T-cell (primary cell): ENCODE measurements at regions not wholly inside any gene's neighbourhood (a gene's known extent, or its start where the extent isn't known, plus 50 kb on each side); places are given as distances from the start of the nearest gene placed in this dataset.

Source experiments
- ATAC-seq, 4 experiments: fragments of 200-7000 bp in 3 of 4; fragments of 150-1000 bp in 1 of 4; cut with Tn5 transposase; replicated peaks in 1 of 4; 1 replicate in 3 of 4; 2 replicates in 1 of 4; pipeline ENCODE4 v1.10.0; 2021; ENCODE audit warnings: moderate library complexity in 3 of 4, mild to moderate bottlenecking in 2 of 4, moderate number of reproducible peaks in 1 of 4
- CTCF ChIA-PET, 2 donors: fragments of 300-600 bp; sonication (Branson Sonifier 250); formaldehyde crosslinking; loops; one replicate each; lab custom pipeline; 2022; ENCODE audit warnings: antibody characterized with exemption in 2 of 2; lab: Charles Lee
- POLR2A ChIA-PET, 2 donors: fragments of 300-600 bp; sonication (Branson Sonifier 250); formaldehyde crosslinking; loops; one replicate each; lab custom pipeline; 2022; ENCODE audit warnings: antibody characterized with exemption in 2 of 2; lab: Charles Lee
- DNase-seq, 35 experiments: peaks; one replicate each; pipeline versions ENCODE4 v3.0.0 to v3.0.0-alpha.2; 2013 to 2023
- H3K27ac ChIP-seq: one replicate; pipeline ENCODE4 v1.5.1; 2013; ENCODE audit warnings: low read length
- H3K27me3 ChIP-seq, 2 experiments: replicated peaks in 1 of 2; 1 replicate in 1 of 2; 2 replicates in 1 of 2; pipeline versions ENCODE4 v1.6.1 to v1.7.0; 2013; ENCODE audit warnings: low read length in 1 of 2, mixed read lengths in 1 of 2; ENCODE audit not compliant: control insufficient read depth in 2 of 2, insufficient read depth in 2 of 2; ENCODE audit errors: extremely low read depth in 1 of 2
- H3K36me3 ChIP-seq, 2 donors: 1 replicate in 1 of 2; 2 replicates in 1 of 2; pipeline versions ENCODE4 v1.6.1 to v1.7.0; 2013; ENCODE audit warnings: low read length in 1 of 2; ENCODE audit not compliant: control insufficient read depth in 2 of 2, insufficient read depth in 1 of 2; ENCODE audit errors: extremely low read depth in 1 of 2
- H3K4me1 ChIP-seq, 2 experiments: 1 replicate in 1 of 2; 2 replicates in 1 of 2; pipeline versions ENCODE4 v1.6.1 to v1.7.0; 2013; ENCODE audit warnings: low read length in 2 of 2, mixed read lengths in 1 of 2; ENCODE audit not compliant: insufficient read depth in 2 of 2, control insufficient read depth in 1 of 2; ENCODE audit errors: extremely low read depth in 1 of 2
- H3K4me3 ChIP-seq, 2 donors: 1 replicate in 1 of 2; 2 replicates in 1 of 2; pipeline versions ENCODE4 v1.5.1 to v1.7.0; 2013; ENCODE audit warnings: mild to moderate bottlenecking in 2 of 2, low read length in 1 of 2, moderate library complexity in 1 of 2; ENCODE audit not compliant: control insufficient read depth in 1 of 2; ENCODE audit errors: extremely low read depth in 1 of 2
- H3K9me3 ChIP-seq: 2 replicates; pipeline ENCODE4 v1.7.0; 2013
- H3K27ac Mint-ChIP-seq, 2 donors: one replicate each; pipeline ENCODE4 v1.8.0; 2020 to 2021; ENCODE audit warnings: mild to moderate bottlenecking in 2 of 2, mixed read lengths in 2 of 2
- H3K27me3 Mint-ChIP-seq, 2 donors: one replicate each; pipeline ENCODE4 v1.8.0; 2021 to 2022; ENCODE audit warnings: mixed read lengths in 2 of 2
- H3K36me3 Mint-ChIP-seq: one replicate; pipeline ENCODE4 v1.8.0; 2021; ENCODE audit warnings: mixed read lengths
- H3K4me1 Mint-ChIP-seq, 3 donors: one replicate each; pipeline ENCODE4 v1.8.0; 2020 to 2022; ENCODE audit warnings: mixed read lengths in 3 of 3, mild to moderate bottlenecking in 1 of 3
- H3K4me3 Mint-ChIP-seq, 3 donors: one replicate each; pipeline ENCODE4 v1.8.0; 2020 to 2022; ENCODE audit warnings: mild to moderate bottlenecking in 3 of 3, mixed read lengths in 3 of 3, moderate library complexity in 3 of 3
- H3K9me3 Mint-ChIP-seq, 3 donors: one replicate each; pipeline ENCODE4 v1.8.0; 2020 to 2022; ENCODE audit warnings: mixed read lengths in 3 of 3
- WGBS: methylation state at CpG from one replicate; pipeline ENCODE4 v1.1.5; 2013; ENCODE audit warnings: missing lambda C conversion rate; ENCODE audit not compliant: insufficient coverage; 5-methylcytosine and 5-hydroxymethylcytosine counted together

DNA sequence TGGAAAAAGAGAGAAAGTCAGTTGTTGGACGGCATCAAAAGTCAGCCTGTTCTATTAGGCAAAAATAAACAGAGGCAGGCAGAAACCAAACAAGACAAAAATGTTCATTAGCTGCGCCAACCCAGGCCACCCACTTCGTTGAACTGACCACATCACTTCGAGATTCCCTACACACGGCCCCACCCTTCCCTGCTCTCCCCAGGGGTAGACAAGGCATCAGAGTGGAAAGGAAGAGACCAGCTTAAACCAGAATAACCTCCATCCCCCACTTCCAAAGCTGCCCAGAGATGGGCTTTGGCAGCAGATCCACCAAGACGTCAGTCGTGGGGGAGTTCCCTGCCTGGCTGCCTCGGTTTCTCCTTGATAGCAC, 204.6 kb upstream of the TSHZ3 start:
- ATAC-seq, result no peak

DNA sequence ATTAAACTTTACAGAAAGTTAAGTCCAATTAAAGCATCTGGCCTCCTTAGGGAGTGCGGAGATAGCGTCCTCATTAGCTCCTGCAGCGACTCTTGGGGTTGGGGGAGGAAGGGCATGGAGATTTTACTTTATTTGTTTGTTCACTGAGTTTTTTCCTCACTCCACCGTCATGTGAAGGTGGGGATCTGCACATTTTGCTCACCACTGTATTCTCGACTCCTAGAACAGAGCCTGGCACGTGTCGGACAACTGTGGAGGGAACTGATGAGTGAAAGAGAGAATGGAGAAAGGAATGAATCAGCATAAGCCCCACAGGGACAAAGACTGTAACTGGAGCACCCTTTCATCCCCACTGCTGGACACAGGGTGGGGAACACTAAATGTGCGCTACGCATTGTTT, 205.1 kb upstream of the TSHZ3 start:
- ChIA-PET CTCF (no interaction called here), POLR2A (no interaction called here)
- H3K9me3 ChIP-seq, result no peaks in the 10 kb centered on the region
- ATAC-seq (no peak), DNase-seq (no peak)
- Mint-ChIP-seq H3K27ac (no peak overlapping the region), H3K27me3 (peaks cover 2 to 4% of the 10 kb centered on the region in 2 donors), H3K9me3 (no peaks in the 10 kb centered on the region), H3K36me3 (no peaks in the 10 kb centered on the region), H3K4me3 (no peak overlapping the region), H3K4me1 (no peaks in the 10 kb centered on the region)
- H3K4me3 ChIP-seq, result no peak overlapping the region
- 90% methylated on average over 2 of the region's 9 CpGs for WGBS
- H3K4me1 ChIP-seq, result no peaks in the 10 kb centered on the region
- H3K27me3 ChIP-seq, result peaks cover 0 to 12% of the 10 kb centered on the region in 2 experiments
- no peaks in the 10 kb centered on the region for H3K36me3 ChIP-seq
- H3K27ac ChIP-seq, result no peak overlapping the region

More for the DNA sequence above, 204.6 kb upstream of the TSHZ3 start:
- H3K27ac Mint-ChIP-seq, result no peak overlapping the region
- no peak overlapping the region for H3K27ac ChIP-seq
- no peaks in the 10 kb centered on the region for H3K9me3 ChIP-seq
- no peaks in the 10 kb centered on the region for H3K36me3 ChIP-seq
- POLR2A ChIA-PET, result no interaction called here
- no peak overlapping the region for H3K4me3 ChIP-seq
- CTCF ChIA-PET, result no interaction called here
- DNase-seq, result no peak
- H3K27me3 ChIP-seq, result peaks cover 0 to 12% of the 10 kb centered on the region in 2 experiments
- H3K9me3 Mint-ChIP-seq, result no peaks in the 10 kb centered on the region
- no peaks in the 10 kb centered on the region for H3K4me1 Mint-ChIP-seq
- WGBS, result 84% methylated on average over 7 of the region's 8 CpGs
- no peaks in the 10 kb centered on the region for H3K4me1 ChIP-seq
- no peaks in the 10 kb centered on the region for H3K36me3 Mint-ChIP-seq
- no peak overlapping the region for H3K4me3 Mint-ChIP-seq
- peaks cover 2 to 4% of the 10 kb centered on the region in 2 donors for H3K27me3 Mint-ChIP-seq

DNA sequence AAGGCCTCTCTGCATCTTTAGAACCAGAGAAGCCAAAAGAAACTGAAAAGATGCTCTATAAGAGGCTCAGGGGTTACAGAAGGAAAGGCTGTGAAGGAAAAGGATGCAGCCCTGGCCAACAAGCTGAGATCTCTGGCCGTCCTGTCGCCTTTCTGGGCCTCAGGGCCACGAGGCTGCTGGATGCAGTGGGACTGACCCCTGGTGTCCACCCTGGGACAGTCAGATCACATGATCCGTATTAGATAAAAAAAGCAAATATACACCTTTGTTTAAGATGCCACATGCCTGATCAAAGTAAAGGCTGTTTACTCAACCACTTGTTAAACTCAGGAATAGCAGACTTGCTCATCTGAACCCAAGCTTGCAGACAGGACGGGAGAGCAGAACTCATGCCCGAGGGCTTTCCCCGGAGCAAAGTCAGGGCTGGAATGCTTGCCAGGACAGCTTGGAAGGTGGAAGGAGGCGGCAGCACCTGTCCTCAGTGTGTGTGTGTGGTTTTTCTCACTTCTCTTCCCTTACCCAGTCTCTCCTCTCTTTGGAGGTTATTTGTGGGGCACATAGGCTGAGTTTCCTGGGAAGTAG, 206.5 kb upstream of the TSHZ3 start:
- Mint-ChIP-seq H3K36me3 (no peaks in the 10 kb centered on the region), H3K27ac (no peak overlapping the region), H3K27me3 (peaks cover 2 to 4% of the 10 kb centered on the region in 2 donors), H3K4me3 (no peak overlapping the region), H3K9me3 (peaks cover 3 to 8% (median 7%) of the 10 kb centered on the region in 3 donors), H3K4me1 (no peaks in the 10 kb centered on the region)
- Histone ChIP-seq H3K27me3 (peaks cover 0 to 14% of the 10 kb centered on the region in 2 experiments), H3K27ac (no peak overlapping the region), H3K9me3 (no peaks in the 10 kb centered on the region), H3K4me3 (no peak overlapping the region), H3K4me1 (no peaks in the 10 kb centered on the region), H3K36me3 (no peaks in the 10 kb centered on the region)
- WGBS, result 49% methylated on average over 4 of the region's 8 CpGs
- no peak for ATAC-seq
- ChIA-PET POLR2A (no interaction called here), CTCF (no interaction called here)
- DNase-seq, result no peak

DNA sequence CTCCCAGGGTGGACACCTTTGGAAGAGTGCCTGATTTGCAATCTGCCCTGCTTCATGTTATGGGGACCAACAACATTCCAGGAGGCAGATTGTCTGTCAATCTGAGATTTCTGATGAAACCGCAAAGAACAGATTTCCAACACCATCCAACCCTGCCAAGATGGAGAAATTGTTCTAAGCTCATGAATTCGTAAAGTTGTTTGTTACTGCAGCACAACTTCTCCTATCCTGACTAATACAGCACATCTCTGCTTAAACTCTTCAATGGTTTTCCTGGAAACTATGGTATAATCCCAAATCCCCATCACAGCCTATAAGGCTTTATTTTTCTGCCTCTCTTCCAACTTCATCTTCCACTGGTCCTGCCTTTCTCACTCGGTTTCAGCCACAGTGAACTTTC, 210.3 kb upstream of the TSHZ3 start:
- H3K27me3 Mint-ChIP-seq, result no peaks in the 10 kb centered on the region
- H3K9me3 ChIP-seq, result no peaks in the 10 kb centered on the region
- peaks cover 3 to 13% (median 7%) of the 10 kb centered on the region in 3 donors for H3K9me3 Mint-ChIP-seq
- no peaks in the 10 kb centered on the region for H3K4me1 Mint-ChIP-seq
- whole genome bisulfite sequencing, result 96% methylated on average over 3 of the region's 3 CpGs
- DNase-seq, result no peak
- no peak overlapping the region for H3K4me3 Mint-ChIP-seq
- no peaks in the 10 kb centered on the region for H3K4me1 ChIP-seq
- no peak for ATAC-seq
- no peaks in the 10 kb centered on the region for H3K36me3 Mint-ChIP-seq
- POLR2A ChIA-PET, result no interaction called here
- CTCF ChIA-PET, result no interaction called here
- H3K4me3 ChIP-seq, result no peak overlapping the region
- no peak overlapping the region for H3K27ac ChIP-seq
- no peaks in the 10 kb centered on the region for H3K36me3 ChIP-seq
- no peak overlapping the region for H3K27ac Mint-ChIP-seq
- peaks cover 0 to 18% of the 10 kb centered on the region in 2 experiments for H3K27me3 ChIP-seq

DNA sequence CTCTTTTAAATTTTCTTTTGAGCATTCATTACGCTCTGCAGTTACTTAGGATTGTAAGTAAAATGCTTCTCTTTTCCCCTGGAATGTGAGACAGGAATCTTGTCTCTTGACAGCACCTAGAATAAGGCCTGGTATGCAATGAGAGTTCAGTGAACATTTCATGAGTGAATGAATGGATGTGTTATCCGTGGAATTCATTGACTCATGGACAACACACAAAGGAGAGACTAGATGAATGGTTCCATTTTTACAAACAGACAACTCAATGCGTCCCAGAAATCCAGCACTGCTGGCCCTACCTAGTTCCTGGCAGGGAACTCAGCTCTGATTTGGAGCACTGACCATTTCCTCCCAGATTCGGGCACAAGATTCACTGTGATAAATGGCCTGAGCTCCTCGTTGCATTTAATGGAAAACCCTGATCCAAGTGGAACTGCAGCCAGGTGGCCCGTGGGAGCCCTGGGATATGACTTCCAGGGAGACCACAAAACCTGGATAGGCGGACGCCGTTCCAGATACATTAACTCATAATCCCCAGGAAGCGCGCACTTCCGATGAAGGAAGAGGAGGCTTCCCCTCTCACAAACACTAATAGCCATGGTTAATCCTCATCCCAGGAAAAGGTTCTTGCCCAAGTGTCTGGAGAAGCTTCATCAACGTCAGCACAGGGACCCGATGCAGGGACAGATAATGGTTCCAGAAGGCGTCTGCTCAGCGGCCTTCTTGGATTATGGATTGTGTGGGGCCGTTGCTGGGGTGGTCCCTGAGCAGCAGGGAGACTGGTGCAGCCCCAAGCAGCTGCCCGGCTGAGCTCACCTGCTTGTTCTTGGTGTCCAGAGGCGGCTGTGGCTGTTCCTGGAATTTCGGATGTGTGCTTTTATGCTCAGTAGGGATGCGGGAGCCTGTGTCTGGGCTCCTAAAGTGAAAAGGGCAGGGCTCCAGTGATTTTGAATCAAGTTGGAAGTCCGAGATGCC, 211.1 kb upstream of the TSHZ3 start:
- ATAC-seq (no peak), DNase-seq (no peak)
- no peak overlapping the region for H3K4me3 Mint-ChIP-seq
- no peaks in the 10 kb centered on the region for H3K4me1 Mint-ChIP-seq
- no peak overlapping the region for H3K27ac ChIP-seq
- no peaks in the 10 kb centered on the region for H3K4me1 ChIP-seq
- CTCF ChIA-PET, result no interaction called here
- POLR2A ChIA-PET, result no interaction called here
- peaks cover 3 to 13% (median 7%) of the 10 kb centered on the region in 3 donors for H3K9me3 Mint-ChIP-seq
- no peaks in the 10 kb centered on the region for H3K36me3 Mint-ChIP-seq
- peaks cover 0 to 14% of the 10 kb centered on the region in 2 experiments for H3K27me3 ChIP-seq
- peaks cover 0 to 4% of the 10 kb centered on the region in 2 donors for H3K27me3 Mint-ChIP-seq
- no peak overlapping the region for H3K27ac Mint-ChIP-seq
- no peaks in the 10 kb centered on the region for H3K9me3 ChIP-seq
- no peak overlapping the region for H3K4me3 ChIP-seq
- 78% methylated on average over 20 of the region's 22 CpGs for WGBS
- H3K36me3 ChIP-seq, result no peaks in the 10 kb centered on the region

DNA sequence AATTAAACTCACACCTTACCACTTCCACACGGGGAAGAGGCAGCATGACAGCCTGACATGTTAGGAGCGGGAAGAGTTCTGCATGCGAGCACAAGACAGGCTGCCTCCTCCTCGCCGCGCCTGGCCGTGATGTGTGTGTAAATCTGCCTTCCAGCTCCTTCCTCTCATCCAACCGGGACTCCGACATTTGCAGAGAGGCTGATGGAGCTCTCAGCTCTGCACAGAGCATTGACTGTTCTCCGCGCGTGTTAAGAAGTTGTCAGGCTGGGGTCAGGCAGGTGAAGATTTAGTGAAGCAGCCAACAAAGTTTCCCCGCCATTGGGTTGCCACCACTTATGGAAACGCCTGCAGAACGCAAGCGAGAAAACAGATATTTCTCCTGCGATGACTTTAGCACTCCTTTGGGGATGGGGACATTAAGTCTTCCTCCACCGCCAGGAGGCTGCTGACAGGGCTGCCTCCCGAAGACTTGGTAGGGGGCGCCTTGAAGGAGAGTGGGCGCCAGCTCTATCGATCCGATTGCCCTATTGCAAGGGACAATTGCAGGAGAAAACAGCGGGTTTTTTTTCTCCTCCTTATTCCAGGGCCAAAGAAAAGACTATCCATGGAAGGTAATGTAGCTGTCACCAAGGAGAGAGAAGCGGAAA, 213.9 kb upstream of the TSHZ3 start:
- ChIA-PET CTCF (no interaction called here), POLR2A (no interaction called here)
- Mint-ChIP-seq H3K27me3 (peaks cover 3 to 7% of the 10 kb centered on the region in 2 donors), H3K4me1 (no peaks in the 10 kb centered on the region), H3K4me3 (no peak overlapping the region), H3K36me3 (no peaks in the 10 kb centered on the region), H3K27ac (no peak overlapping the region), H3K9me3 (peaks cover 3 to 13% (median 10%) of the 10 kb centered on the region in 3 donors)
- H3K36me3 ChIP-seq, result no peaks in the 10 kb centered on the region
- no peak for ATAC-seq
- H3K27ac ChIP-seq, result no peak overlapping the region
- no peak overlapping the region for H3K4me3 ChIP-seq
- no peaks in the 10 kb centered on the region for H3K9me3 ChIP-seq
- DNase-seq, result no peak
- H3K4me1 ChIP-seq, result no peaks in the 10 kb centered on the region
- 96% methylated on average over 14 of the region's 25 CpGs for WGBS
- peaks cover 0 to 15% of the 10 kb centered on the region in 2 experiments for H3K27me3 ChIP-seq
